Amygdala (tissue), 56 donors: ENCODE measurements at regions not wholly inside any gene's neighbourhood (a gene's known extent, or its start where the extent isn't known, plus 50 kb on each side); places are given as distances from the start of the nearest gene placed in this dataset.

Experiments used
- DNase-seq, 56 donors: peaks; one replicate each; lab custom pipeline; 2025; lab: John Stamatoyannopoulos, UW

DNA sequence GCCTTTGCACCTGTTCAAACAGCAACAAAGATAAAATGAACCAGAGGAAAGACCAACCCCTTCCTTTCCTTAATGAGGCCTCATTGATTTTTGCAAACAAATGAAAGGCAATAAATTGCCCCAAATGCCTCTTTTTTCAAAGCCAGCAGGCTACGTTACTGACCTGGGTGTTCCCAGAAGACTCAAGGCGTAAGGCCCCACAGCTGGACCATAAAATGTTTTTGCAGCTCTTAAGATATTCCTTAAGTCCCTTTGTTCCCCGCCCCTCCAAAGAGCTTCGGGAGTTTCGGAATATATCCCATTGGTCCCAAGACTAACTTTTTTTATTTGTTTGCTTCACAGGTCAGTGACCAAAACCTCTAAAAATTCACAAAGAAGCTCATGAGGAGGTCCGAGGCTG, 462.9 kb upstream of the PRICKLE1 start:
- DNase-seq = no peak

DNA sequence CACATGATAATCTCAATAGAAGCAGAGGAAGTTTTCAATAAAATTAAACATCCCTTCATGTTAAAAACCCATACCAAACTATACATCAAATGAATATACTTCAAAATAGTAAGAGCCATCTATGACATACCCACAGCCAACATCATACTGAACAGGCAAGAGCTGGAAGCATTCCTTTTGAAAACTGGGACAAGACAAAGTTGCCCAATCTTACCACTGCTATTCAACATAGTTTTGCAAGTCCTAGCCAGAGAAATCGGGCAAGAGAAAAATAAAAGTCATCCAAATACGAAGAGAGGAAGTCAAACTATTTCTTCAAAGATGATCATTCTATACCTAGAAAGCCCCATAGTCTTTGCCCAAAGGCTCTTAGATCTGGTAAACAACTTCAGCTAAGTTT, 454.7 kb upstream of the PRICKLE1 start:
- no peak for DNase-seq

GRCh38 chr12:43038991-43039390, 449.4 kb upstream of the PRICKLE1 start:
- DNase-seq = no peak

- DNase-seq = no peak
These were observed 440.4 kb upstream of the PRICKLE1 start for GRCh38 chr12:43029971-43030370.

DNA sequence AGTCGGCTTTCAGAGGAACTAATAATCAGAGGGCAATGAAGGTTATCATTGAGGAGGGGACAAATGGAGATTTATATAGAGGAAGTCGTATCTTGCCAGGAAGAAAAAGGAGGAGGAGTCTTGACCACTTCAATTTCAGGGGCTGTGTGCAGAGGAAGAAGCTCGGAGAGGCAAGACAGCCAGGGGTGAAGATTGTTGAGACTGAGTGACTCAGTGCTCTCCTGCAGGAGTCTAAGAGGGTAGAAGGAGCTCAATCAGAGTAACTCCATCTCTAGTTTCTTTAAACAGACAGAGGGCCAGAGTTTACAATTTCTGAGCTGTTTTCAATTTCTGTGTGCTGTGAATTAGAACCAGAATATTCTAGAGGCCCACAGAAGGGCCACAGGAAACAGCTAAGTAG, 439.3 kb upstream of the PRICKLE1 start:
- DNase-seq = no peak

DNA sequence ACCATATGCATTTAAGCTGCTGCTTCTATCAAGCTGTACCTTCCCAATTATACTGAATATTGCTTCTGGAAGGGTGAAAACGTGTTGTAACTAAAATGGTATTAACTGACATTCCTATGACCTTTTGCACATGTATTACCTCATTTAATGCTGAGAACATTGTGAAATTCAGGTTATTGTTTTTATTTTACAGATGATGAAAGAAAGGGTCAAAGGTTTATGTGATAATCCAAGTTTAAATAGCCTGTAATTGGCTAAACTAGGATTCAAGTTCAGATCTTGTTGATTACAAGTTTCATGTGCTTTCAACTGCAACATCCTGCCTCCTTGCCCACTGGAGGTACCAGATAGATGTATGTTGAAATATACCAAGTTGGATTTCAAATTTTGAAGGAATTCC, 433.3 kb upstream of the PRICKLE1 start:
- DNase-seq = no peak

GRCh38 chr12:43015090-43015737, 425.7 kb upstream of the PRICKLE1 start:
- DNase-seq = no peak

GRCh38 chr12:43011383-43011926, 421.9 kb upstream of the PRICKLE1 start:
- no peak for DNase-seq

GRCh38 chr12:43009846-43010240, 420.3 kb upstream of the PRICKLE1 start:
- no peak for DNase-seq

- no peak for DNase-seq
These were observed 419.7 kb upstream of the PRICKLE1 start for GRCh38 chr12:43008953-43009845.

DNA sequence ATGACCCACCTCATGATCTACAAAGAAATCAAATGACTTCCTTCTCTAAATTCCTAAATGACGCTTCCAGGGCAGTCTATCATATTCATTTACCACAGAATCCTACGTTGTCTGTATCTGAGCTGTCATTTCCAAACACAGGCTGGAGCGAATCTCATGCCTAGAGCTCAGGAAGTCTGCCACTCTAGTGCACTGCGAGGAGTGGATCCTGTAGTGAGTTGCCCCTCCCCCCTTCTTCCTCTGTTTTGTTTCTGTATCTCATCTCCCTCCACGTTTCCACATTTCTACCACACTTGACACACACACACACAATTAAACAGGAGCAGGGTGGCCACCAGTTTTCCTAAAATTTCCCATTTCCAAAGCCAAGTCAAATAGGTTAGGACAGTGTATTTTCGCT, 415.4 kb upstream of the PRICKLE1 start:
- DNase-seq = no peak

GRCh38 chr12:43004141-43004540, 414.6 kb upstream of the PRICKLE1 start:
- no peak for DNase-seq

GRCh38 chr12:42996869-42997431, 407.4 kb upstream of the PRICKLE1 start:
- no peak for DNase-seq

GRCh38 chr12:42992826-42993225, 403.3 kb upstream of the PRICKLE1 start:
- no peak for DNase-seq

GRCh38 chr12:42990387-42990786, 400.8 kb upstream of the PRICKLE1 start:
- no peak for DNase-seq

- DNase-seq = no peak
These were observed 397.7 kb upstream of the PRICKLE1 start for GRCh38 chr12:42987216-42987650.

- peak in 2 of 56 donors; percentile 0 to 1 for DNase-seq
These were observed 396.0 kb upstream of the PRICKLE1 start for GRCh38 chr12:42985506-42985905.

DNA sequence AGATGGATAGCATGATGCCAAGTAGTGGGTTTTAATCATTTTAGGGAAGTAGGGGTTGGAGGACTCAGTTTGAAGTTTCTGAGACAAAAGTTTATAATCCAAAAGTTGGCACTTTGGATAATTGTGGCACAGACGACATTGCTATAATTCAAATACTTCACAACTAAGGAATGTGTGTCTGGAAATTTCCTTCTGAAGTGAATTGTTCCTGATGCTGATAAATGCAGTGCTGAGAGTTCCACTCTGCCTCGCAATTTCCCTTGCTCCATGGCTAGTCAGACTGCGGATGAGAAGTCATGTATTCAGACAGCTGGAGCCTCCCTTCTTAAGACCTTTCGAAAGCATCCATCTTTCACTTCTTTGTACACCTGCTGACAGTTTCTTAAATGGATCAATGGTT, 393.3 kb upstream of the PRICKLE1 start:
- DNase-seq = no peak

GRCh38 chr12:42981379-42981778, 391.8 kb upstream of the PRICKLE1 start:
- no peak for DNase-seq

DNA sequence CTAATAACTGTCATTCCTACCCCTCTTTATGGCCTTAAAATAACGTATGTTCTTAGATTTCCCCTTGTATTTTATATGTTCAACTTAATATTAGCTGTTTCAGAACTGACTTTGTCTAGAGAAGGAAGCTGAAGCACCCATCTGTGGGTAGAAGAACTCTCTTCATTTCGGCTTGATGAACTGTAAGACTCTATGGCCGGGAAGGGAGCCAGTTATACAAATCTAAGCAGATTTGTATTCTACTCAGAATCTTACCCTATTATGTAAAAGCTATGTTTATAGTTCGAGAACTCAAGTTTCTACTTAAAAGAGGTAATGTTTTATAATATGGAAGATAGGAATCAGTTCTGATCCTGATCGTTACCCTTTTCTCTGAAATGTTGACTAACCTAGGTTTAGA, 390.9 kb upstream of the PRICKLE1 start:
- no peak for DNase-seq

- DNase-seq = no peak
These were observed 390.2 kb upstream of the PRICKLE1 start for GRCh38 chr12:42979746-42980145.
